GM12874 (cell line): ENCODE measurements at regions not wholly inside any gene's neighbourhood (a gene's known extent, or its start where the extent isn't known, plus 50 kb on each side); places are given as distances from the start of the nearest gene placed in this dataset.

ENCODE experiments used
- CTCF ChIP-seq: IDR thresholded peaks from 2 replicates; pipeline ENCODE4 v1.5.1; 2011; ENCODE audit warnings: low read depth, mild to moderate bottlenecking, control low read depth, low read length, moderate library complexity; ENCODE audit not compliant: insufficient read depth

GRCh38 chr14:105838591-105839424 lies 312.4 kb downstream of the TMEM121 start:
- TF ChIP-seq CTCF: no peak

GRCh38 chr14:105839425-105840265 lies 313.3 kb downstream of the TMEM121 start:
- TF ChIP-seq CTCF: no peak

- no peak for TF ChIP-seq CTCF
These were observed 314.1 kb downstream of the TMEM121 start for GRCh38 chr14:105840266-105841021.

GRCh38 chr14:105841022-105842009 lies 314.9 kb downstream of the TMEM121 start:
- no peak for TF ChIP-seq CTCF

GRCh38 chr14:105842105-105842504 lies 315.7 kb downstream of the TMEM121 start:
- TF ChIP-seq CTCF: no peak

GRCh38 chr14:105843444-105844046 lies 317.2 kb downstream of the TMEM121 start:
- TF ChIP-seq CTCF: no peak
